ENCODE measurements at regions not wholly inside any gene's neighbourhood (a gene's known extent, or its start where the extent isn't known, plus 50 kb on each side); places are given as distances from the start of the nearest gene placed in this dataset.
"Not testable (repeated sequence)": the region's sequence is repeated elsewhere in the genome, so short reads cannot be mapped to it uniquely, and the experiment has no call there.

DNA sequence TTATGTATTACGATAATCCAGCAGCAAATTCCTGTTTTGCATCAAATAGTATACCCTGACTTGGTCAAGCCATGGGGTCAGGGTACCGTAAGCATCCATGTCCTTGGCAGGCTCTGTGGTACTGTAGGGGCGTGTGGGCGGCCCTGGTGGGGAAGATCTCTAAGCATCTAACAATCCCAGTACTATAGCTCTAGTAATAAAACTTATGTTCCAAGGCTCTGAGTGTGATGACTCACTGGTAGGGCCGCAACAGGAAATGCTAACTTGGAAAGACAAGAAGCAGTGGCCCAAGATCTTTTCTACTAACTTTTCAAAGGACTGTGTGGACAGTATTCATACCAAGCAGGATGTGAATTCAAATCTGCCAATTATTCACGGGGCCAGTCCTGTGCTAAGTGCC is 63.8 kb downstream of the CLEC18A start:
- DNase-seq (ENCODE audit: low read depth) = not testable (repeated sequence)

DNA sequence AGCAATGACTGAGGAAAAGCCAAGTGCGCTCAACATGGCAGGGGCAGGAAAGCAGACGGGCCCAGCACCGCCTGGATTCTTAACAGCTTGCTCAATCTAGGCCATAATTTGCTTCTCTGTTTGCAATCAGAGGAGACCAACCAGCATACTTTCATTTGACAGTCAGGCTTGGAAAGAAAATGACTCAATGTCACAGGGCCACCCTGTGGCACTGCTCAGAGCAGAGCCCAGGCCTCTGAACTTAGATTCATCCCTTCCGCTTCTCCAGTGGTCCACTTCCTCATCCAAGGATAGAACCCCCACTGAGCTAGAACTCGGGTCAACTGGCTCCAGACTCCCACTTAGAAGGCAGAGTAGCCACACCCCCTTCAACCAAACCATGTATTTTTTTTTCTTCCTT is 65.6 kb downstream of the CLEC18A start:
- DNase-seq (ENCODE audit: low read depth) = not testable (repeated sequence)

DNA sequence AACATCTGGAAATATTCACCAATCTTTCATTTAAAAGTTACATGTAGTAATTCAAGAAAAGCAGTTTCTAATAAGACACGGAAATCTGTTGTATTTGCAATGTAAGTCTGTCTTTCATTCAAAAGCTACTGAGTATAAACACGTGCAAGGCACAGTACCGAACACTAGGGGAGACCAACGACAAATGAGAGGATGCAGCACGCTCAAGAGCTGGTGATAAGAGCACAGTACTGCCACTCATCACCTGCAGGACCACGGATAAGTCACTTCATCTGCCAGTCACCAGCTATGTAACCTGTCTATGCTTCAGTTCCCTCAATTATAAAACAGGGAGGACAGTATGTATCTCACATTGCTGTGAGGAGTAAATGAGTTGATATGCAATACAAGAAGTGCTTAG is 67.1 kb downstream of the CLEC18A start:
- DNase-seq (ENCODE audit: low read depth) = peak; percentile 23

DNA sequence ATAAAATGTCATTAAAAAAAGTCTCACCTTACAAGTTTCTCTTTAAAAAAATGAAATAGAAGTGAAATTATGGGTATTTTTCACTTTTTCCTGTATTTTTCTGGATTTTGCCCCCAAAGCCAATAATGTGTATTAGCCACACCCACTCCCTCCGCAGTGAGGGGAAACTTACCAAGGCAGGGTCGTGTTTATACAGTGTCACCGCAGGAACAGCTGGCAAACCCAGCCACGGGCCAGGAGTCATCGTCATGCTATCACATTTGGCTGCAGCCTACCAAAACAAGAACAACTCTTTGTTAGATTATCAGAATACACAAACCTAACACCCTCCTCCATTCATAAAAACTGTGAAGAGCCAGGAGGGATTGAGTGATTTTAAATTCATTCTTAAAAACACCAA is 72.1 kb downstream of the CLEC18A start:
- DNase-seq (ENCODE audit: low read depth) = not testable (repeated sequence)

DNA sequence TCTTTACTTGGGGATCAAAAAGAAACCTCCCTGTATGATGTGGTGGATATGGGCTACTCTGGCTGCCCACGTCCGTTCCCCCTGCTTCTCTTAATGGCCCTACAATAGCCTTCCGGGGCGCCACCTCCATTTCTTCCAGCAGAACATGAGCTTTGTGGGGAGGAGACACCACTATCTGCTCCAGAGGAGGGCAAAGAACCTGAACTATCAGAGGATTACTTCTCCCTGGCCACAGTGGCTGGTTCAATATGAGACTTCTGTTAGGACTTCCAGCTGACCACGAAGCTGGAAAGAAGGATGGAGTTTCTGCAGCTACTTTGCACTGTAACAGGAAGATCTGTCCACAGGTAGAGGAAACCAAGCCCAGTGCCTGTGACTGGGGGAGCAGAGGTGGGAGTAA is 72.8 kb downstream of the CLEC18A start:
- DNase-seq (ENCODE audit: low read depth) = not testable (repeated sequence)

DNA sequence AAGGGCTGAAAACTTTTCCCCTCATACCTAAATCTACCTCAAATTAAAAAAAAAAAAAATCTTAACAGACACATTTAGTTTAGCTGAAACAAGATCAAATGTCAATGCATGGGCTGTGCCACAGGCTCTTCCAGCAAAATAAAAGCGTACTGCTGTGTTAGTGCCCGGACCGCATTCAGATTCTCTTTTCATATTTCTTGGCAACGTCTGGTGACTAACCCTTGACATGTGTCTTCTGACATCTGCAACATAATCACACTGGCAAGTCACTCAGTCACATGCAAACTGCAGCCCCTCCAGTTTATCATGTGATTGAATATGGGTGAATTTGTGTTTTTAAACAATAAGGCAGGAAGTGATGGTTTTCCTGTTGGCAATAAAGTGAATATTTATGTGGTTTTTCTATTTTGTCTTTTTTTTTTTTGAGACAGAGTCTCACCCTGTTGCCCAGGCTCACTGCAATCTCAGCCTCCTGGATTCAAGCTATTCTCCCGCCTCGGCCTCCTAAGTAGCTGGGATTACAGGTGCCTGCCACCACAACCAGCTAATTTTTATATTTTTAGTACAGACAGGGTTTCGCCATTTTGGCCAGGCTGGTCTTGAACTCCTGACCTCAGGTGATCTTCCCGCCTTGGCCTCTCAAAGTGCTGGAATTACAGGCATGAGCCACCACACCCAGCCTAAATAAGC is 75.2 kb downstream of the CLEC18A start:
- peak; percentile 28 for DNase-seq (ENCODE audit: low read depth)

DNA sequence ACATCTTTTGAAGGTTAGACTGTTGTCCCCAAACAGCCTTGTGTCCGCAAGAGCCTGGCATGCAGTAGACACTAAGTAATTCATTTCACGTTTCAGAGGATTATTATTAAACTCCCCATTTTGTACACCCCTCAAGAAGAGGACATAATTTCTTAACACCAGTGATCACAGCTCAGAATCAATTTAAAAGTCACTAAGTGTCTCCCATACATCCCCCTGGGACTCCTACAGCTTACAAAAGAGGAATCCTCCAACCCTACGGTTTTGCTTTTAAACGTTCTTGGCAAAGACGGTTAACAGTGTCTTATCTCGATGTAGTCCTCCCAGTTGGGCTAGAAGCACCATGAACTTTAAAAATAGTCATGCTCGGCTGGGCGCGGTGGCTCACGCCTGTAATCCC is 81.2 kb upstream of the PDPR start:
- DNase-seq (ENCODE audit: low read depth) = not testable (repeated sequence)

DNA sequence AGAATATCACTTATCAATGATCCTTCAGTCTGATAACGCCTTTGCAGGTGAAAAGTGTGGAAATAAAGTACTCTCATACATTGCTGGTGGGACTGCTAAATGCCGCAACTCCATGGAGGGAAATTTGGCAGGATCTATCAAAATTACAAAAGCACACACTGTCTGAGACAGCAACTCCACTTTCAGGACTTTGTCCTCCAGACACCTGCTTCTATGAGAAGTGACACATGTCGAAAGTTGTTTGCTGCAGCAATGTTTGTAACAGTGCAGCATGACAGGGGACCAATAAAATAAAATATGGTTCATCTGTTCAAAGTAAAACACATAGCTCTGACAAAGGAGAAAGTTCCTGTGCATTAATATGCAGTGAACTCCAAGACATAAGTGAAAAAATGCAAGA is 76.2 kb upstream of the PDPR start:
- DNase-seq (ENCODE audit: low read depth) = not testable (repeated sequence)

DNA sequence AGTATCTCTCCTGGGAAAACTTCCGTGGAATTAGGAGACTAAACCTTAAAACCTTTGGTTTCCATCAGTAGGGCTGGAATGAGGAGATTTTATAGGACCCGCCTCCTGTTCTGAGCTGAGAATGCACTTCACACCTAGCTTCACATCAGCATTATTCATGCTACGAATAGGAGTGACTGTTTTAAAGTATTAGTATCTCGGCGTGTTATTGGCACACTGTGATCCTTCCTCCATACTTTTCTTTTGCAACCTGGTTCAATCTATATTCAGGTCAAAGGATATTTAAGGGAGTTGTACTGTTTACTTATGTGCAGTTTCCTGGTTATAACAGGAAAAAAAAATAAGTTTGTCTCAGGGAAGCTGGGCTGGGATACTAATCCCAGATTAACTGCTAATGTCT is 73.6 kb upstream of the PDPR start:
- DNase-seq (ENCODE audit: low read depth) = not testable (repeated sequence)

DNA sequence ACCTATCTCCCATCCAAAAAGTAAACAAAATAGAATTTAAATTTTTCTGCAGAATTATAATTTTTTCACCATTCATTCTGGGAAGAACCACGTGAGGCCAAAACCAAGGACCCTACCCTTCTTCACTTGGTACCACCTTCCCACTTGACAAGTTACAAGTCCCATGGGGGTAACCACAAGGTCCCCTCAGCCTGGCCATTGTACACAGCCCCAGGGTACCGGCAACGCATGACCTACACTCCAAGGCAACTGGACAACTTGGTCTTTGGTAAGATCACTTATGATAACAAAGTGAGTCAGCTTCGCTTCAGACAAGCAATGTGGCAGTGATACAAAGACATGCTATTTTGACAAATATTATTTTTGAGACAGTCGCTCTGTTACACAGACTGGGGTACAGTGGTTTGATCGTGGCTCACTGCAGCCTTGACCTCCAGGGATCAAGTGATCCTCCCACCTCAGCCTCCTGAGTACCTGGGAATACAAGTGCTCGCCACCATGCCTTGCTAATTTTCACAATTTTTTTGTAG is 70.5 kb upstream of the PDPR start:
- not testable (repeated sequence) for DNase-seq (ENCODE audit: low read depth)

DNA sequence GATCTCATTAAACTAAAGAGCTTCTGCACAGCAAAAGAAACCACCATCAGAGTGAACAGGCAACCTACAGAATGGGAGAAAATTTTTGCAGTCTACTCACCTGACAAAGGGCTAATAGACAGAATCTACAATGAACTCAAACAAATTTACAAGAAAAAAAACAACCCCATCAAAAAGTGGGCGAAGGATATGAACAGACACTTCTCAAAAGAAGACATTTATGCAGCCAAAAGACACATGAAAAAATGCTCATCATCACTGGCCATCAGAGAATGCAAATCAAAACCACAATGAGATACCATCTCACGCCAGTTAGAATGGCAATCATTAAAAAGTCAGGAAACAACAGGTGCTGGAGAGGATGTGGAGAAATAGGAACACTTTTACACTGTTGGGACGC is 67.6 kb upstream of the PDPR start:
- DNase-seq (ENCODE audit: low read depth) = not testable (repeated sequence)

DNA sequence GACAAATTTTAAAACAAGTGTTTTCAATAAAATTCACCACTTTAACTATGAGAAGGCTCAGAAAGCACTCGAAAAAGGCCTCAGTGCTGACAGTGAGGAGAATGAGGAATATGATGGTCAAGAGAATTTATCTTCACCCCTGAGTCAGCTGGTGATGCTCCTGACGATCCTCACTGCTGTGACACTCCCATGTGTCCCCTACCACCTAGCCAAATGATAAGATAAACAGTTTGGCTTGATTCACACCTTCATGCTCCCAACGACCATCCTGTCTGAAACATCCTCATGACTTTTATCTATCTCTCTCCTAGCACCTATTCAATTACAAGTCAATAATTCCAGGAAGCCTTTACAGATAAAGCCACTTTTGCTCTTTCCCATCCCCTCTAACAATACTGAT is 66.0 kb upstream of the PDPR start:
- DNase-seq (ENCODE audit: low read depth) = not testable (repeated sequence)

DNA sequence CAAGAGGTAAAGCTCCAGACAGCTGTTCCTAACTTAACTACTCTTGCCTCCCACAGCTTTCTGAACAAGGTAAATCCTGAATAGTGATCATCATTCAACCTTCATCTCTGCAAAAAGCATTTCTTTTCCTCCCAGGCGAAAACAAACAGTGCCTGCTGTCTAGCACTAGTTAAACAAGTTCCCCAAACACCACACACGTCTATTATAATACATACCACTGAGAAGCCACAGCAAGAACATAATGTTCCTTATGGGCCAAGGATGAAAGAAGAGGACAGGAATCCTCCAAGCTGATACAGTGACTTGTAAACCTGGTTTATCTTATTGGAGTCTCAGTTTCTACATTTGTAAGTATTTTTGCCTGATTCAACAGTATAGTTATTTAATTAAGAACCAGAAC is 56.1 kb upstream of the PDPR start:
- not testable (repeated sequence) for DNase-seq (ENCODE audit: low read depth)

DNA sequence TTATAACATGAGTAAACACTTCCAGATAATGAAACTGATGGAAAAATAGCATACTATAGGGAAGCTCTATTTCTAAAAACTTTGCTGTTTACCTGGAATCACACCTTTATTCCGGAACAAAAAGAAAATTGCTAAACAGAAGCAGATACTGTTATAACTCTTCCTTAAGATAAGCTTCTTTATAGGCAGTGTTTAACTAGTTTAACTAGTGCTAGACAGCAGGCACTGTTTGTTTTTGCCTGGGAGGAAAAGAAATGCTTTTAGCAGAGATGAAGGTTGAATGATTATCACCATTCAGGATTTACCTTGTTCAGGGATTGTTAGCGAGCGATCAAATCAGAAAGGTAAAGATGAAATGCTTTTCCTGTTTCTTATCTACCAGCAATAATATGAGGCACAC is 54.7 kb upstream of the PDPR start:
- DNase-seq (ENCODE audit: low read depth) = not testable (repeated sequence)

DNA sequence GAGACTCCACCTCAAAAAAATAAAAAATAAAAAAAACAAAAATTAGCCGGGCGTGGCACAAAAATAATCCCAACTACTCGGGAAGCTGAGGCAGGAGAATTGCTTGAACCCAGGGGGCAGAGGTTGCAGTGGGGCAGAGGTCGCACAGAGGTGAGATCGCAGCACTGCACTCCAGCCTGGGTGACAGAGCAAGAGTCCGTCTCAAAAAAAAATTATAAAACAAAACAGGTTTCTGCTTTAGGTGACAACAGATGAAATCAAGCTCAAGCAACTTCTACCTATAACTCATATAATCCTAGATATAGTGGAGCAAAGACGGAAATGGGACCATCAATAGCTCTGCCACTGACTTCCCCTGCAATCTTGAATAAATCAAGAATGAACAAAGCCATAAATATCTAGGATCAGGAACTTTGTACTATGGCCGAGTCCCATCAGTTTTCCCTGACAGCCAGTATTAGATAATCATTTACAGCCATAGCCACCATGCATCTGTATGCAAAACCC is 53.6 kb upstream of the PDPR start:
- DNase-seq (ENCODE audit: low read depth) = not testable (repeated sequence)

DNA sequence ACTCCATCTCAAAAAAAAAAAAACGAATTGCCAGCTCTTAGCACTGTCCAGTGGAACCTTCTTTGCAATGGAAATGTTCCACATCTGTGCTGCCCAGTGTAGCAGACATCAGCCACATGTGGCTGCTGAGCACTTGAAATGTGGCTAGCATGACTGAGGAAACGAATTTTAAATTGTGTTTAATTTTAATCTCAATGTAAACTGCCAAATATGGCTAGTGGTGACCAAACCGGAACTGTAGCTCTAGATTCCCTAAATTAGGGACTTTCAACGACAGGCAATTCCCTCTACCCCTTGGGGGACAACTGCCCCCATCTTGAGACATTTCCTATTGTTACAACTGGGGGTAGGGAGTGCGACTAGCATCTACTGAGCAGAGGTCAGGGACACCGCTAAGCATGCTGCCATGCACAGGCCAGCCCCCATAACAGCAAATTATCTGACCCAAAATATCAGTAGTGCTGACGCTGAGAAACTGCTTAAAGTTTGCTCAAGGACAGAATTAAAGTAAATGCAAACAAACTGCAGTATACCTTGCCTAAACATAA is 52.4 kb upstream of the PDPR start:
- DNase-seq (ENCODE audit: low read depth) = not testable (repeated sequence)

DNA sequence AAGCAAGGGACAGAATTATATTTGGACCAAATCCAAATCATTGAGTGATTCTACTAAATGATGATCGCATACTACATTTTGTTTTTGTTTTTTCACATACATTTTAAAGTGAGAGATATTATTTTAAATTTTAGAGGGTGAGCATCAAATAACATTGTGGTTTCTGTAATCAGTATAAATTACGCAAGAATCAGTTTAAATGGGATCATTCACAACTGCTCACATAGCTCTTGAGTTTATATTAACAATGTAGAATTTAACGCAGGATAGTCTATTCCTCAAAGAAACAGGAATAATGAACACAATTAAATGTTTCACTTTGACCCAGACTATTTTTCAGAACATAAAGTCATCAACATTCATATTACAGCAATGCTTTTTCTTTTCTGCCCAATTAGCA is 51.2 kb upstream of the PDPR start:
- DNase-seq (ENCODE audit: low read depth) = not testable (repeated sequence)
